CD4-positive, alpha-beta T cell treated with Interleukin-21 for 1 hour (primary cell): ENCODE measurements at regions not wholly inside any gene's neighbourhood (a gene's known extent, or its start where the extent isn't known, plus 50 kb on each side); places are given as distances from the start of the nearest gene placed in this dataset.
"Not testable (repeated sequence)": the region's sequence is repeated elsewhere in the genome, so short reads cannot be mapped to it uniquely, and the experiment has no call there.

ENCODE experiments used
- DNase-seq: peaks from one replicate; pipeline ENCODE4 v3.0.0-alpha.2; 2020

DNA sequence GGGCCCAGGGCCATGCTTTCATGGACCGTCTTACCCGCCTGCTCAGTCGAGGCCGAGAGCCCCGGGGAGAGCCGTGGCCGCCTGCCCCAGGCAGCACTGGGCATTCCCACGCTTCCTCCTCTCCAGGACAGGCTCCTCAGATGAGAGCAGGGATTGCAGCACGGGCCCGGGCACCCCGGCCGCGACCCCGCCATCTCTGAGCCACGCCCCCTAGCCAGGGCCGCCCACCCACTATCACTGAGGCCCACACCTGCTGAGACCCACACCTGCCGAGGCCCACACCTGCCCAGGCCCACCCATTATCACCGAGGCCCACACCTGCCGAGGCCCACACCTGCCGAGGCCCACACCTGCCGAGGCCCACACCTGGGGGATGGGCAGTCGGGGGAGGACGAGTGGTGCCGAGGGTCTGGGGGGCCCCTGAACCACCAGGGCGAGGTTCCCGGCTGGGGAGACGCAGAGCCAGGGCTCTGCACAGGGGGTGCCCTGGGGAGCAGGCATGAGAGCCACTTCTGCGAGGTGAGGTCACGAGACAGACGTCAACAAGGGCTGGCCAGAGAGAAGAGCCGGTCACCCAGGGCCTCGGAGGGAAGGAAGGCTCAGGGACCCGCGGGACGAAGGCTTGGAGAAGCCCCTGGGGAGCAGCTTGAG is 235.6 kb downstream of the ERMARD start:
- DNase-seq: no peak

GRCh38 chr6:169986171-169986847 is 234.9 kb downstream of the ERMARD start:
- no peak for DNase-seq

GRCh38 chr6:169985121-169986015 is 233.9 kb downstream of the ERMARD start:
- DNase-seq: no peak

DNA sequence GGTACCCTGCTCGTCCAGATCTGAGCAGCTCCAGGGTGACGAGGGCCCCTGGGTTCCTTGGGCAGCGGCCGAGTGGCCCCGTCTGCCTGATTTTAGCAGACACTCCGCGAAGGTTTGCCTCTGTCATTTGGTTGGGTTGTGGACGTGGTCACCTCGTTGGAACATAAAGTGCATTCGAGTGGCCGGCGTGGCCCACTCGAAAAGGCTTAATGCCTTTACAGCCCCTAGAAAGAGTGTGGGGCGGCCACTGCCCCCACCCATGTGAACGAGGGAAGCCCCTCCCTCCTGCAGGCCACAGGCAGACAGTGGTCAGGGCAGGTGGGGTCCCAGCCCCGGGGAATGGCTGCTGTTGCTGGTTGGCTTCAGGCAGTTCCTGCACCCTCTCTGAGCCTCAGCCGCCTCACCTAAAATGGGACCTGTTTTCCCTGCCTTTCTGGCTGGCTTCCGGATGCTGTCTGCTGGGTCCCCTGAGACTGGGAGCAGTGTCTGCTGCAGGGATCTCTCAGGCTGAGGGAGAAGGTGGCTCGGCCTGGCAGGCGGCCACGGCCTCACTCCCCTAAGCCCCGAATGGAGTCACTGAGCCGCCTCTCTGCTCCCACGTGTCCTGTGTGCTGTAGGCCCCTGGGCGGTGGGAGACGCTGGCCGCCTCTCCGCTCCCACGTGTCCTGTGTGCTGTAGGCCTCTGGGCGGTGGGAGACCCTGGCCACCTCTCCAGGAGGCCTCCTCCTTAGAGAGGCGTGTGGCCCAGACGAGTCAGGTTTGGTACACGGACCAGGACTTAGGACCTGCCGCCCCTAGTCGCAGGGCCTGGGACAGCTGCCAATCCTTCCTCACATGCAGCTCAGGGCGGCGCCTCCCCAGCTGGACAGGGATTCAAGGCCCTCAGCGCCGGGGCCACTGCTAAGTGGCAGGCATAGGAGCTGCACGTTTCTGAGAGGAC is 233.0 kb downstream of the ERMARD start:
- DNase-seq: no peak

- no peak for DNase-seq
Observed at GRCh38 chr6:169983651-169984050, 232.2 kb downstream of the ERMARD start.

DNA sequence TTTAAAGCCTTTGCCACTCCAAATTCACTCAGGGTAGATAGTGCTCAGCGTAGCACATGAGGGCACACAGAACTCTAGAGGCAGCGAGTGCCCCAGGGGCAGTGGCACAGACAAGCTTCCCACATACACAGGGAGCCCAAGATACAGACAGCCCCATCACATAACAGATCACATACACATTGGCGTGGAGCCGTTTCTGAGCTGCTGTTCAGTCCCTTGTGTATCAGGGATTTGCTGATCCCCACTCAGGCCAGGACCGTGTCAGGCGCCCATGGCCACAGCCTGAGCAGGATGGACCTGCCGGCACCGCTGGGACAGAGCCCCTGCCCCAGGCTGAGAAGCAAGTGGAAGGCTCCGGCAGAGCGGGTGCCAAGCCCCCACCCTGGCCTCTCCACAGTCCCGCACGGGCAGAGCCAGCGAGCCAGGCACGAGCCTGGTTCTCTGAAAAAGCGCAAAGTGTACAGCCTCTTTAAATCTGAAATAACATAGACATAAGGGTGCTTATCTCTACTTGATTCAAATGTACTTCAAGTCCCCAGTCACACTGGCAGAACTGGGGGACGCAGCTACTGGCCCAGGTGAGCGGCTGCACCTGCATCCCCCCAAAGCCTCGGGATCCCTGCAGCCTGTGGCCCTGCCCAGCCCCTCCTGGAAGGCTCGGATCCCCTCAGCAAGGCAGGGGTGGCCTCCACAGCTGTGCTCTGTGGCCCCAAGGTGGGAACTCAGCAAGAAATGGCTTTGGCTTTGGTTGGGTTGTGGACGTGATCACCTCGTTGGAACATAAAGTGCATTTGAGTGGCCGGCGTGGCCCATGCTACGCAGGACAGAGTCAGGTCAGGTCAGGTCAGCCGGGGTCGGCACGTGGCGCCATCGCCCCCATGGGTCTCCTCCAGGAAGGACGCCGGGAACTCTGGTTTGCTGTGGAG is 231.3 kb downstream of the ERMARD start:
- no peak for DNase-seq

GRCh38 chr6:169981969-169982368 is 230.5 kb downstream of the ERMARD start:
- no peak for DNase-seq

- DNase-seq: no peak
Observed at GRCh38 chr6:169981568-169981967, 230.1 kb downstream of the ERMARD start.

- DNase-seq: no peak
Observed at GRCh38 chr6:169980826-169981450, 229.5 kb downstream of the ERMARD start.

DNA sequence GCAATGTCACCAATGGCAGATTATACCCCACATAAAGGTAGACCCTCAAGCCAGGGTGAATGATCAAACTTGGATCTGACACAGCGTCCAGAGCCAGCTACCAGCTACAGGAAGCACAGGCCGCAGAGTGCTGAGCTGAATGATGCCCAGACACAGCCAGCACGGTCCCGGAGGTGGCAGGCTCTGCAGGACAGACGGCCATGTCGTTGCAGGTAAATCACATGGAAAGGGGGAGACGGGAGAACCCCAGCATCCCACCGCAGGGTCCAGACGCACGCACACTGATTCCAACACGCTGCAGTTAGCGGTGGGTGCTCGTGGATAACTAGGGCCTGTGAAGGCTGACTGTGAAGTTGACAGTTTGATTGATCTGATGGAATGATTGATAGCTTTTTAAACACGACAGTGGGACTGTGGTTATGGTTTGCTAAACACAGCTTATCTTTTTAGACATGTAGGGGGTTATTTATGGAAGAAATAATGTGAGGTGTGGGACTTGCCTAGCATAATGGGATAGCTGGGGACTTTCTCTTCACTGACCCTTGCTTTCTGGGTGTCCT is 228.5 kb downstream of the ERMARD start:
- DNase-seq: no peak

DNA sequence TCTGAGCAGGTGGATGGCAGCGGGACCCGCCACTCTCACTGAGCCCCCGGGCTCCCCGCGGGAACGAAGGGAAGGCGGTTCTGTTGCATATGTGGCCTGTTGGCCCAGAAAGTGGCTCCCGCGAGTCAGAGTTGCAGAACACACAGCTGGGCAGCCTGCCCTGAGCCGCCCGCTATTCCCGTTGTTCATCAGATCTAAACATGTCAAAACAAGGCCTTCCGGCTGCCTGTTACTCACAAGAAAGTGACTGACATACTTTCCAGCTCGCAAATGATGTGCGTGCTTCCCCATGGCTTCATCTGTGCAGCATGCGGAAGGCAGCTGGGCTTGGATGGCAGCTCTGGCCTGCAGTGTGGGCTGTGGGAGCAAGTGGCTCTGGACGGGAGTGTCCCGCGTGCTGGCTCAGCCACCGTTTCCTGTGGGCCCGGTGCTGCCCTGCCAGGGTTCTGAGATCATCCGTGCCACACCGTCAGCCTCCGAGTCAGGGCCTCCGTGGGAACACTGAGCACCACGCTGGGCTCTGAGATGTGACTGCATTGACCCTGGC is 227.3 kb downstream of the ERMARD start:
- DNase-seq: no peak

DNA sequence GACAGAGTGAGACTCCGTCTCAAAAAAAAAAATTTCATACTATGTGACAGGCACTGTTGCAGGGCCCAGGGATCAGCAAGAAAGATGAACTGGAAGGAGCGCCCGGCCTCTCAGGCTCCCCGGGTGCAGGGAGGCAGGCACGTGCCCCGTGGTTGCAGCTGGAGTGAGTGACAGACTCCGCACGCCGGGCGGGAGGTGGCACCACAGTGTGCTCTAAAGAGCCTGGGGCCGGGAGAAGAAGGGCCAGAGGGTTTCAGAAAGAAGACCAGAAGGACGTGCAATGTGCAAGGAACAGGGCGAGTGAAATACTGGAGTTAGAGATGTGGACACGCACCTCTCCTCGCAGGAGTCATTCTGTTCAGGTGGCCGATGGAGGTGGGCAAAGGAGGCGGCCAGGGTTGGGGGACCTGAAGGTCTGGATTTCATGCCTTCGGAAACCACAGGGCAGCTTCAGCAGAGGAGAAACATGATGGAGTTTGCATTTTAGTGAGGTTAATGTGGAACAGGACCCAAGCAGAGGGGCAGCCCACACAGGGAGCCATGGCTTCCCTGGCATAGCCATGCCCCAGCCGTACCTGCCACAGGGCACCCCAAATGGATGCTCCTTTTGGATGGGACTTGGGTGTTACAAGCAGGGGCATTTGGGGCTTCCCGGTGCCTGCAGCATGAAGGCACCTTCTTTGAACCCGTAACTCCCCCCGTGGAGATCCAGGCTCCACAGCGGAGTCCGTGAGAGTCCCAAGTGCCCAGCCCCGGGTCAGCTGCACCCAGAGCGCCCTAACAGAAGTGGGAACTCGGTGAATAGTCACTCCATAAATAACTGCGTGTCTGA is 226.2 kb downstream of the ERMARD start:
- no peak for DNase-seq

GRCh38 chr6:169976301-169977081 is 225.1 kb downstream of the ERMARD start:
- no peak for DNase-seq

DNA sequence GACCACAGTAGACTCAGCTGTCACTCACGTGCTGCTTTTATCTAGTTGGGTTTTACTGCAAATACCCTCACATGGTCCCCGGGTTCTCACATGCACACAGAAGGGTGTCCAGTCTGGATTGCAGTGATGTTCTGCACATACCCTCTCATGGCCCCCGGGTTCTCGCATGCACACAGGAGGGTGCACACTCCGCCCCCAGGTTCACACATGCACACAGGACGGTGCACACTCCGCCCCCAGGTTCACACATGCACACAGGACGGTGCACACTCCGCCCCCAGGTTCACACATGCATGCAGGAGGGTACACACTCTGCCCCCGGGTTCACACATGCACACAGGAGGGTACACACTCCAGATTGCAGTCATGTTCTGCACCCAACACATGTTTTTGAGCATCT is 224.3 kb downstream of the ERMARD start:
- no peak for DNase-seq

DNA sequence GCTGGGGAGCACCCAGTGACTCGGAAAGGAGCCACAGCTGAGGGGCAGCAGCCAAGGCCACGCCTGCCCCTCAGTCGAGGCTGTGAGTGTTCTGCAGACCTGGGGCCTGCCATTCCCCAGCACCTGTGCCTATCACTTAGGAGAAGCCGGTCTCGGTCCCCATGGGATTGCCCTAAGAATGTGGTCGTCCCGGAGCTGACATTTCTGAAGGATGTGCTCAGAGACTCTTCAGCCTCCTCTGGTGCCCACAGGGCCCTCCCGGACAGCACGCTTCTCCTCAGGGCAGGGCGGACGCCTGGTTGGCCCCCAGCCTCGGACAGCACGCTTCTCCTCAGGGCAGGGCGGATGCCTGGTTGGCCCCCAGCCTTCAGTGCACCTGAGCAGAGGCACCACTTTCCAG is 223.9 kb downstream of the ERMARD start:
- DNase-seq: no peak

GRCh38 chr6:169974663-169975062 is 223.2 kb downstream of the ERMARD start:
- no peak for DNase-seq

DNA sequence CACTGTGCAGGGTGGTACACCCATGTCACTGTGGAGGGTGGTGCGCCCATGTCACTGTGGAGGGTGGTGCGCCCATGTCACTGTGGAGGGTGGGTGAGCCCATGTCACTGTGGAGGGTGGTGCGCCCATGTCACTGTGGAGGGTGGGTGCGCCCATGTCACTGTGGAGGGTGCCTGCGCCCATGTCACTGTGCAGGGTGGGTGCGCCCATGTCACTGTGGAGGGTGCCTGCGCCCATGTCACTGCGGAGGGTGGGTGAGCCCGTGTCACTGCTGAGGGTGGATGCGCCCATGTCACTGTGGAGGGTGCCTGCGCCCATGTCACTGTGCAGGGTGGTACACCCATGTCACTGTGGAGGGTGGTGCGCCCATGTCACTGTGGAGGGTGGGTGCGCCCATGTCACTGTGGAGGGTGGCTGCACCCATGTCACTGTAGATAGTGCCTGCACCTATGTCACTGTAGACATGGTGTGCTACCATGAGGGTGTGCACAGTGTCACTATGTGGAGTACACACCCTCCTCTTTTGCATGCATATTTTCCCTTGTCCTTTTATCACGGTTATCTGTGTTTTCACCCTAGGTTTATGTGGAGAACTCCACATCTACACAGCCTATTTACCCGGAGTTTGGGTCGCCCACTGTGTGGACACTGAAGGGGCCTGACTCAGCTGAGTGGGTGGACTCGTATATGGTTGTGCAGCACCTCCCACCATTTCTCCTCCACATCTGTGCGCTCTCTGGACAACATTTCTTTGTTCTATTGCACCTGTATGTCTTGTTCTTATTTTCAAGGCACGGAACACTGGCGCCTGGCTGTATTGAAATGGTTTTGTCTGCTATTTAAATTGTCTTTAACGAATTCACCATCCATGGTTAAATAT is 222.4 kb downstream of the ERMARD start:
- DNase-seq: not testable (repeated sequence)

- no peak for DNase-seq
Observed at GRCh38 chr6:169972736-169973135, 221.3 kb downstream of the ERMARD start.
